Hepatic stellate cell (primary cell): ENCODE measurements at regions not wholly inside any gene's neighbourhood (a gene's known extent, or its start where the extent isn't known, plus 50 kb on each side); places are given as distances from the start of the nearest gene placed in this dataset.
"Not testable (repeated sequence)": the region's sequence is repeated elsewhere in the genome, so short reads cannot be mapped to it uniquely, and the experiment has no call there.

ENCODE experiments used
- DNase-seq: peaks from one replicate; pipeline ENCODE4 v3.0.0; 2011; ENCODE audit warnings: low spot score

- DNase-seq: no peak
Measured at GRCh38 chr14:104249706-104250105, 111.3 kb downstream of the KIF26A start.

- DNase-seq: no peak
Measured at GRCh38 chr14:104250175-104250574, 111.8 kb downstream of the KIF26A start.

GRCh38 chr14:104252256-104253215 lies 114.1 kb downstream of the KIF26A start:
- DNase-seq: no peak

- no peak for DNase-seq
Measured at GRCh38 chr14:104253223-104253822, 114.9 kb downstream of the KIF26A start.

- no peak for DNase-seq
Measured at GRCh38 chr14:104253901-104254353, 115.5 kb downstream of the KIF26A start.

- no peak for DNase-seq
Measured at GRCh38 chr14:104254735-104255400, 116.5 kb downstream of the KIF26A start.

GRCh38 chr14:104256025-104256424 lies 117.6 kb downstream of the KIF26A start:
- DNase-seq: no peak

- DNase-seq: no peak
Measured at GRCh38 chr14:104262515-104263514, 124.4 kb downstream of the KIF26A start.

- no peak for DNase-seq
Measured at GRCh38 chr14:104263675-104264358, 125.4 kb downstream of the KIF26A start.

GRCh38 chr14:104264495-104265265 lies 126.3 kb downstream of the KIF26A start:
- DNase-seq: no peak

- DNase-seq: no peak
Measured at GRCh38 chr14:104265918-104266630, 127.7 kb downstream of the KIF26A start.

GRCh38 chr14:104266631-104267575 lies 128.5 kb downstream of the KIF26A start:
- DNase-seq: no peak

- DNase-seq: no peak
Measured at GRCh38 chr14:104267895-104268294, 129.5 kb downstream of the KIF26A start.

- no peak for DNase-seq
Measured at GRCh38 chr14:104268295-104268694, 129.9 kb downstream of the KIF26A start.

GRCh38 chr14:104268725-104269436 lies 130.5 kb downstream of the KIF26A start:
- DNase-seq: no peak

- not testable (repeated sequence) for DNase-seq
Measured at GRCh38 chr14:104269511-104270241, 131.3 kb downstream of the KIF26A start.

- no peak for DNase-seq
Measured at GRCh38 chr14:104271391-104271790, 133.0 kb downstream of the KIF26A start.
